ENCODE measurements at regions not wholly inside any gene's neighbourhood (a gene's known extent, or its start where the extent isn't known, plus 50 kb on each side); places are given as distances from the start of the nearest gene placed in this dataset.

GRCh38 chr6:48036316-48036715, 74.7 kb downstream of the PTCHD4 start:
- TF ChIP-seq ZNF324 (CRISPR knock-in tag; IDR thresholded peaks at IDR 0.05): no peak
- TF ChIP-seq POLR2AphosphoS5 (IDR thresholded peaks at IDR 0.05; ENCODE audit: control insufficient read depth, insufficient read depth, low read depth, low read length): no peak
- no peak for TF ChIP-seq JUN (IDR thresholded peaks at IDR 0.05; ENCODE audit: borderline replicate concordance, low read depth, low read length)
- TF ChIP-seq JUN (CRISPR knock-in tag; IDR thresholded peaks at IDR 0.05; ENCODE audit: borderline replicate concordance): no peak
- TF ChIP-seq FOXA1 (IDR thresholded peaks at IDR 0.05; ENCODE audit: borderline replicate concordance): no peak
- TF ChIP-seq ZFX (CRISPR knock-in tag; IDR thresholded peaks at IDR 0.05): no peak
- no peak for TF ChIP-seq SMAD1 (IDR thresholded peaks at IDR 0.05; ENCODE audit: low read depth, low read length, partially characterized antibody)
- no peak for TF ChIP-seq CTCF (IDR thresholded peaks at IDR 0.05 in 2 of 3, conservative IDR thresholded peaks at IDR 0.05 in 1 of 3; ENCODE audit: insufficient read depth in 2 of 3, low read depth in 1 of 3, low read length in 3 of 3)
- no peak for TF ChIP-seq POLR2A (conservative IDR thresholded peaks at IDR 0.05)
- TF ChIP-seq HES1 (IDR thresholded peaks at IDR 0.05; ENCODE audit: low read depth): no peak
- TF ChIP-seq ATF2 (CRISPR knock-in tag; IDR thresholded peaks at IDR 0.05): no peak
- TF ChIP-seq TEAD4 (IDR thresholded peaks at IDR 0.05; ENCODE audit: low read length): no peak
- no peak for TF ChIP-seq TEAD4 (CRISPR knock-in tag; IDR thresholded peaks at IDR 0.05; ENCODE audit: borderline replicate concordance)
- no peak for TF ChIP-seq ZNF384 (IDR thresholded peaks at IDR 0.05; ENCODE audit: low read depth, low read length)
